Small intestine (tissue), 7 donors: ENCODE measurements at regions not wholly inside any gene's neighbourhood (a gene's known extent, or its start where the extent isn't known, plus 50 kb on each side); places are given as distances from the start of the nearest gene placed in this dataset.
A peak's percentile ranks its signal among the peaks of the same experiment; 100 is the strongest.

Experiments
- DNase-seq, 2 donors: peaks; one replicate each; pipeline versions ENCODE4 v3.0.0 to v3.0.0-alpha.2; 2013
- FAIRE-seq: peaks from 2 replicates; lab custom pipeline; 2012; peaks lifted over from hg19 to GRCh38; lab: Jason Lieb, UNC
- H3K27ac ChIP-seq, 3 donors: one replicate each; pipeline ENCODE4 v1.5.1; 2013; ENCODE audit warnings: low read length in 2 of 3, mild to moderate bottlenecking in 2 of 3, control low read depth in 1 of 3, inconsistent platforms in 1 of 3, low read depth in 1 of 3, moderate library complexity in 1 of 3
- H3K27me3 ChIP-seq, 3 donors: one replicate each; pipeline ENCODE4 v1.6.1; 2013; ENCODE audit warnings: low read length in 3 of 3, inconsistent platforms in 1 of 3; ENCODE audit not compliant: control insufficient read depth in 3 of 3, insufficient read depth in 3 of 3
- H3K36me3 ChIP-seq, 3 donors: one replicate each; pipeline ENCODE4 v1.6.1; 2013; ENCODE audit warnings: low read length in 3 of 3, inconsistent platforms in 1 of 3, low read depth in 1 of 3, mild to moderate bottlenecking in 1 of 3, moderate library complexity in 1 of 3; ENCODE audit not compliant: control insufficient read depth in 3 of 3, insufficient read depth in 2 of 3
- H3K4me1 ChIP-seq, 3 donors: one replicate each; pipeline ENCODE4 v1.6.1; 2013; ENCODE audit warnings: low read length in 2 of 3, inconsistent platforms in 1 of 3, low read depth in 1 of 3, mild to moderate bottlenecking in 1 of 3, moderate library complexity in 1 of 3; ENCODE audit not compliant: control insufficient read depth in 3 of 3, insufficient read depth in 2 of 3
- H3K4me3 ChIP-seq, 3 donors: one replicate each; pipeline ENCODE4 v1.5.1; 2013; ENCODE audit warnings: low read length in 3 of 3, control low read depth in 1 of 3, inconsistent platforms in 1 of 3, low read depth in 1 of 3, mild to moderate bottlenecking in 1 of 3, moderate library complexity in 1 of 3
- H3K9me3 ChIP-seq, 2 donors: one replicate each; pipeline ENCODE4 v1.6.1; 2013; ENCODE audit warnings: low read depth in 1 of 2, low read length in 1 of 2; ENCODE audit not compliant: control insufficient read depth in 2 of 2, insufficient read depth in 1 of 2
- WGBS, 3 donors: extraction: QIAGEN DNeasy Blood & Tissue Kit; methylation state at CpG; one replicate each; pipeline ENCODE4 v1.1.7; 2013; 5-methylcytosine and 5-hydroxymethylcytosine counted together
- donor health status: healthy with polysubstance abuse.
- donor health status: control.
- donor health status: control.
- donor health status: Bipolar disorder and iron deficiency.
- donor health status: healthy.

DNA sequence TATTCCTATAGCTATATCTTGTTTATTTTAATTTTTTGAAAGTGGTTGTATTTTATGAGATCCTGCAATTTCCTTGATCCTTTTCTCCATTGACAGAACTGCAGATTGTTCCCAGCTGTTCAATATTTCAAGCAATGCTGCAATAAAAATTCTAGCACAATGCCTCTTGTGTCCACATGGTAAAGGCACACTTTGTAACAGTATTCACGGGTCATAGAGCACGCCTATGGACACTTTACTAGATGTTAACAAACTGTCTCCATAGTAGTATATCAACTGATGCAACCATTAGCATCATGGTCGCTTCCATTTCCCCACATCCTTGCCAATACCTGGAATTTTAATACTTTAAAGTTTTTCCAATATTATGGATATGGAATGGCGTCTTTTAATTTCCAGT, 123.9 kb upstream of the FZD8 start:
- H3K4me3 ChIP-seq = no peak overlapping the region
- H3K36me3 ChIP-seq = no peaks in the 10 kb centered on the region
- H3K27me3 ChIP-seq = peaks cover 0 to 3% (median 0%) of the 10 kb centered on the region in 3 donors
- FAIRE-seq (no peak), DNase-seq (no peak)
- H3K9me3 ChIP-seq = no peaks in the 10 kb centered on the region
- WGBS, 3 donors = 74 to 88% (median 79%) methylated on average over 4 of the region's 4 CpGs
- peaks cover 2 to 4% (median 3%) of the 10 kb centered on the region in 3 donors for H3K4me1 ChIP-seq
- H3K27ac ChIP-seq = no peak overlapping the region

DNA sequence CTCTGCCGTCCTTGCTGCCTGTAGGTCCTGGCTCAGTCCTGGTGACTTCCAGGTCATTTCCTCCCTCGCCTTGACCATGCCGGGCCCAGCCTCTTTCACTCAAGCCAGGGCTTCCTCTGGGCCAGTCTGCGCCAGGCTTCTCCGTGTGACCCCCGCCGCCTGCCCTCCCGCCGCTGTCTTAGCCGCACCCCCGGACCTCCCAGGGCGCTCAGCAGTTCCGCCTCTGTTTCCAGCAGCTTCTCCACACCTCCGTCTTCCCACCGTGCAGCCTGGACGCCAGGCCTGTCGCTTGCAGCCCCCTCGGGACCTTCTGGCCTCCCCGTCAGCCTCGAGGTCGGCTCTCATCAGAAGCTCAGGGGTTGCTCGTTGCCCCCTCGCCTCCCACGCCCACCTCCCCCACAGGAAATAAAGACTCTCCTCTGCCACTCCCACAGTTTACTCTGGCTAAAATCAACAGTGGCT, 123.0 kb upstream of the FZD8 start:
- FAIRE-seq (no peak), DNase-seq (peak; percentile 3 to 36)
- H3K27me3 ChIP-seq = peaks cover 0 to 3% (median 0%) of the 10 kb centered on the region in 3 donors
- 5 to 26% (median 9%) methylated on average over 22 to 24 of the region's 24 CpGs for WGBS, 3 donors
- H3K27ac ChIP-seq = no peak overlapping the region
- H3K4me1 ChIP-seq = peaks cover 2 to 3% (median 3%) of the 10 kb centered on the region in 3 donors
- H3K9me3 ChIP-seq = no peaks in the 10 kb centered on the region
- H3K36me3 ChIP-seq = no peaks in the 10 kb centered on the region
- H3K4me3 ChIP-seq = peak overlapping the region in 1 of 3 donors; percentile 10

DNA sequence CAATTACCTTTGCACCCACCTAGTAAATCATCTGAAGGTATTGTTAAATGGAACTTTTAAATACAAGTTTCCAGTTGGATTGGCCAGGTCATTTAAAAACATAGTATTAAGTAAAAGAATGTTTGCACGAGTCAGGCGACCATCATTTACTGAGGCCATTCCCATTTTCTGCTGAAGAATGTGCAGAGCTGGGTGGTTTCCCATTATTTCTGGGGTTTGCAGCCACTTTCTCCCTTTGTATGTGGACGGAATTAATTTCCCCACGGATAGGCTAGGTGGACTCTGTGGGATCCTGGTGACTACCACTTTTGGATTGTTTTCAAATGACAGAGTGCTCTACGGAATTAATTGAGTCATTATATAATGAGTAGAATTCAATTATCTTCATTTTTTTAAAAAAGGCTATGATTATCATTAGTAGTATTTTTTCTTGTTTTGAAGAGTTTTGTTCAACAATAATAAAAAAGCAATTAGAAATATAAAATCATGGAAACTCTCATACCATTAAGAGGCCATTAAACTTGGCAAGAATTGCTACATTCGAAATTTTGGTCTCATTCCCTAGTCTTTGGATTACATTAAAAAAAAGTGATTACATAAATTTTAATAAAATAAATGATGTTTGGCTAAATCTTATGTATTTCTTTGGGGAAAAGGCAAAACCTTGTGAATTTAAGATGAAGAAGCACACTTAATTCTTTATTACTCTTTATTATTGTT, 120.4 kb upstream of the FZD8 start:
- no peak overlapping the region for H3K27ac ChIP-seq
- H3K4me3 ChIP-seq = no peak overlapping the region
- no peaks in the 10 kb centered on the region for H3K36me3 ChIP-seq
- H3K4me1 ChIP-seq = no peaks in the 10 kb centered on the region
- H3K27me3 ChIP-seq = peaks cover 0 to 3% (median 0%) of the 10 kb centered on the region in 3 donors
- 77 to 83% (median 80%) methylated on average over 6 of the region's 6 CpGs for WGBS, 3 donors
- H3K9me3 ChIP-seq = peaks cover 0 to 4% of the 10 kb centered on the region in 2 donors
- no peak for DNase-seq
- FAIRE-seq = no peak

- WGBS, 3 donors = 78 to 83% (median 81%) methylated on average over 9 of the region's 9 CpGs
- DNase-seq (no peak), FAIRE-seq (no peak)
- H3K9me3 ChIP-seq = peaks cover 0 to 4% of the 10 kb centered on the region in 2 donors
- no peaks in the 10 kb centered on the region for H3K4me1 ChIP-seq
- H3K36me3 ChIP-seq = no peaks in the 10 kb centered on the region
- no peaks in the 10 kb centered on the region for H3K27me3 ChIP-seq
- H3K4me3 ChIP-seq = no peak overlapping the region
- H3K27ac ChIP-seq = no peak overlapping the region
Observed at GRCh38 chr10:35758076-35758475, 116.0 kb upstream of the FZD8 start.

- H3K36me3 ChIP-seq = no peaks in the 10 kb centered on the region
- FAIRE-seq = no peak
Observed at GRCh38 chr10:35754519-35754918, 112.4 kb upstream of the FZD8 start.

GRCh38 chr10:35752469-35753461, 110.7 kb upstream of the FZD8 start:
- Histone ChIP-seq H3K9me3 (no peaks in the 10 kb centered on the region), H3K4me1 (no peaks in the 10 kb centered on the region), H3K36me3 (no peaks in the 10 kb centered on the region), H3K4me3 (no peak overlapping the region), H3K27ac (no peak overlapping the region), H3K27me3 (no peaks in the 10 kb centered on the region)
- 67 to 75% (median 67%) methylated on average over 11 of the region's 11 CpGs for WGBS, 3 donors
- DNase-seq = no peak
- FAIRE-seq = no peak

More at GRCh38 chr10:35754519-35754918, 112.4 kb upstream of the FZD8 start:
- Histone ChIP-seq H3K27me3 (no peaks in the 10 kb centered on the region), H3K4me1 (no peaks in the 10 kb centered on the region), H3K9me3 (peaks cover 0 to 3% of the 10 kb centered on the region in 2 donors), H3K4me3 (no peak overlapping the region), H3K27ac (no peak overlapping the region)
- DNase-seq = no peak
- 88 to 92% (median 89%) methylated on average over 5 of the region's 5 CpGs for WGBS, 3 donors

DNA sequence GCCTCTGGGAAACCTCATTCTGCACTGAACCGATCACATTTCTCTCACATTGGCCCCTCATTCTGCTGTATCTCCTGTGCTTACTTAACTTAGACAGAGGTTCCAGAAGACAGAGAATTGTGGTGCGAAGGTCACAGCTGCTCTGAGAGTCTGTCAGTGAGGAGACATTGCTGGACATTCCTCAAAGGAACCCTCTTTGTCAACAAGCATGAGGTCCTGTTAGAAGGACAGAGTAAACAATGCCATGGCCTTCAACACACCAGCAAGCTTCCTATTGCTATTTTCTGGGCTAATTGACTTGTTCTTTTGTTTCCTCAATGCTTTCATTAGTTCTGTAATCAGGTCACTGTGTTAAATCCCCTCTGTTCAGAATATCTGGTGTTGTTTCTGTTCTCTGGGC, 109.3 kb upstream of the FZD8 start:
- Histone ChIP-seq H3K27ac (no peak overlapping the region), H3K4me1 (no peaks in the 10 kb centered on the region), H3K27me3 (no peaks in the 10 kb centered on the region), H3K9me3 (no peaks in the 10 kb centered on the region), H3K4me3 (no peak overlapping the region), H3K36me3 (no peaks in the 10 kb centered on the region)
- 54 to 79% (median 60%) methylated on average over 2 of the region's 2 CpGs for WGBS, 3 donors
- no peak for DNase-seq
- FAIRE-seq = no peak

DNA sequence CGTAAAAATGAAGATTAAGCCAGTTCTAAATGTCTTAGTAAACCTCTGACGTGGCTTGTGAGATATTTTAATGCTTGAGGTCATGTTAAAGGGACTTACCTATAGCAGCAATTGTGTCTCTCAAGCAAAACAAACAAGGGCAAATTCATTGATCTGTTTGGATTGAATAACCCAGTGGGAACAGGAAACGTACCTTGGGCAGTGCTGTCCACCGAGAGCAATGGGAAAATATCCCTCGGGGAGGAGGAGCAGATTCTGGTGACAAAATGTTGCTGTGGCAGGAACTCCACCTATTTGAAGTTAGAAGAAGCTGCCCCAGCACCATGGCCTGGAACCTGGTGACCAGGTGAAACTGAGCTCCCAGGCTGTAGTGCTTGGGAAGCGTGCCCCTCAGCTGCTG, 107.1 kb upstream of the FZD8 start:
- Histone ChIP-seq H3K36me3 (no peaks in the 10 kb centered on the region), H3K4me3 (no peak overlapping the region), H3K4me1 (no peaks in the 10 kb centered on the region), H3K27ac (no peak overlapping the region), H3K9me3 (no peaks in the 10 kb centered on the region), H3K27me3 (no peaks in the 10 kb centered on the region)
- no peak for FAIRE-seq
- no peak for DNase-seq
- WGBS, 3 donors = 63 to 77% (median 63%) methylated on average over 6 of the region's 6 CpGs
